Keratinocyte (primary cell): ENCODE measurements at regions not wholly inside any gene's neighbourhood (a gene's known extent, or its start where the extent isn't known, plus 50 kb on each side); places are given as distances from the start of the nearest gene placed in this dataset.

Experiments used
- DNase-seq: peaks from one replicate; pipeline ENCODE4 v3.0.0-alpha.2; 2011; ENCODE audit warnings: low read depth, missing footprints, low spot score
- FAIRE-seq: peaks from 2 replicates; lab custom pipeline; 2011; peaks lifted over from hg19 to GRCh38; lab: Jason Lieb, UNC
- H2AFZ ChIP-seq: 2 replicates; pipeline ENCODE4 v1.6.0; 2012; ENCODE audit warnings: low read length, control low read depth, inconsistent platforms; ENCODE audit not compliant: control insufficient read depth
- H3K27ac ChIP-seq: 2 replicates; pipeline ENCODE4 v1.5.1; 2011; ENCODE audit warnings: low read length; ENCODE audit not compliant: control insufficient read depth, insufficient read depth
- H3K27me3 ChIP-seq: 3 replicates; pipeline ENCODE4 v1.6.0; 2011; ENCODE audit warnings: low read length; ENCODE audit not compliant: control insufficient read depth, insufficient read depth; ENCODE audit errors: extremely low read depth
- H3K36me3 ChIP-seq, 2 experiments: 2 replicates in 1 of 2; 3 replicates in 1 of 2; pipeline ENCODE4 v1.5.1; 2011; ENCODE audit warnings: low read length in 2 of 2, mild to moderate bottlenecking in 1 of 2; ENCODE audit not compliant: control insufficient read depth in 2 of 2, insufficient read depth in 2 of 2; ENCODE audit errors: extremely low read depth in 1 of 2
- H3K4me1 ChIP-seq: 3 replicates; pipeline ENCODE4 v1.5.1; 2011; ENCODE audit warnings: low read length; ENCODE audit not compliant: control insufficient read depth, insufficient read depth; ENCODE audit errors: extremely low read depth
- H3K4me2 ChIP-seq: 3 replicates; pipeline ENCODE4 v1.6.0; 2011; ENCODE audit warnings: low read depth, low read length; ENCODE audit not compliant: control insufficient read depth, insufficient read depth; ENCODE audit errors: extremely low read depth
- H3K4me3 ChIP-seq, 3 experiments: fragments of 200-600 bp in 1 of 3; sonication (generic) in 1 of 3; 2 replicates in 2 of 3; 3 replicates in 1 of 3; pipeline ENCODE4 v1.5.1; 2011 to 2016; ENCODE audit warnings: low read length in 3 of 3, mild to moderate bottlenecking in 3 of 3, control low read depth in 2 of 3, inconsistent platforms in 1 of 3, low read depth in 1 of 3, mixed read lengths in 1 of 3, mixed run types in 1 of 3, moderate library complexity in 1 of 3; ENCODE audit not compliant: control insufficient read depth in 2 of 3, insufficient read depth in 2 of 3; ENCODE audit errors: extremely low read depth in 1 of 3
- H3K79me2 ChIP-seq: 2 replicates; pipeline ENCODE4 v1.6.0; 2012; ENCODE audit warnings: low read length; ENCODE audit not compliant: control insufficient read depth, insufficient read depth
- H3K9ac ChIP-seq: 3 replicates; pipeline ENCODE4 v1.6.0; 2011; ENCODE audit warnings: low read length; ENCODE audit not compliant: control insufficient read depth, insufficient read depth; ENCODE audit errors: extremely low read depth
- H3K9me1 ChIP-seq: 3 replicates; pipeline ENCODE4 v1.6.0; 2011; ENCODE audit warnings: low read length; ENCODE audit not compliant: control insufficient read depth, insufficient read depth; ENCODE audit errors: extremely low read depth
- H3K9me3 ChIP-seq: 2 replicates; pipeline ENCODE4 v1.5.1; 2012; ENCODE audit warnings: low read depth, low read length; ENCODE audit not compliant: control insufficient read depth
- H4K20me1 ChIP-seq: 3 replicates; pipeline ENCODE4 v1.6.0; 2011; ENCODE audit warnings: low read length; ENCODE audit not compliant: control insufficient read depth, insufficient read depth; ENCODE audit errors: extremely low read depth
- CTCF ChIP-seq, 3 experiments: IDR thresholded peaks in 1 of 3; conservative IDR thresholded peaks in 1 of 3; optimal IDR thresholded peaks in 1 of 3; 2 replicates in 2 of 3; 3 replicates in 1 of 3; pipeline versions ENCODE3 to v1.5.1; 2011; ENCODE audit warnings: low read length in 3 of 3, mild to moderate bottlenecking in 3 of 3, moderate library complexity in 2 of 3, control low read depth in 1 of 3, inconsistent platforms in 1 of 3; ENCODE audit not compliant: insufficient read depth in 2 of 3; ENCODE audit errors: extremely low read depth in 1 of 3
- EZH2 ChIP-seq: IDR thresholded peaks from one replicate; pipeline ENCODE4 v1.6.1; 2012; ENCODE audit warnings: inconsistent platforms, mild to moderate bottlenecking, low read length, moderate library complexity
- dilution Hi-C: fragments of 300-500 bp; cut with MboI; formaldehyde crosslinking; loops from one replicate; pipeline ENCODE4 v1.7.0; 2020; ENCODE audit warnings: low sequenced_read_pairs; ENCODE audit not compliant: extremely low pct_ligation_motif_present

GRCh38 chr6:84916704-84917103 is 152.3 kb upstream of the TBX18 start:
- FAIRE-seq = no peak
- no peak overlapping the region for H3K4me3 ChIP-seq
- no peaks in the 10 kb centered on the region for H3K79me2 ChIP-seq

GRCh38 chr6:84912472-84913322 is 148.3 kb upstream of the TBX18 start:
- dilution Hi-C loops = no loop called here
- no peak overlapping the region for H2AFZ ChIP-seq
- DNase-seq = no peak
- H3K4me1 ChIP-seq = no peaks in the 10 kb centered on the region
- H3K9ac ChIP-seq = no peak overlapping the region
- H3K36me3 ChIP-seq = no peaks in the 10 kb centered on the region
- H4K20me1 ChIP-seq = no peaks in the 10 kb centered on the region
- no peak overlapping the region for H3K27ac ChIP-seq
- H3K4me3 ChIP-seq = no peak overlapping the region
- FAIRE-seq = no peak
- no peak overlapping the region for H3K4me2 ChIP-seq
- no peaks in the 10 kb centered on the region for H3K27me3 ChIP-seq
- no peaks in the 10 kb centered on the region for H3K9me1 ChIP-seq
- no peak for TF ChIP-seq EZH2
- no peak for TF ChIP-seq CTCF (optimal IDR thresholded peaks at IDR 0.05 in 1 of 3, IDR thresholded peaks at IDR 0.05 in 1 of 3, conservative IDR thresholded peaks at IDR 0.05 in 1 of 3; ENCODE audit: extremely low read depth in 1 of 3, insufficient read depth in 2 of 3, low read length in 3 of 3)
- H3K79me2 ChIP-seq = no peaks in the 10 kb centered on the region
- H3K9me3 ChIP-seq = no peaks in the 10 kb centered on the region

More at GRCh38 chr6:84916704-84917103, 152.3 kb upstream of the TBX18 start:
- Histone ChIP-seq H3K36me3 (no peaks in the 10 kb centered on the region), H3K27ac (no peak overlapping the region), H3K27me3 (no peaks in the 10 kb centered on the region), H3K4me1 (no peaks in the 10 kb centered on the region), H3K4me2 (no peak overlapping the region), H3K9me1 (no peaks in the 10 kb centered on the region), H2AFZ (no peak overlapping the region), H3K9ac (no peak overlapping the region), H4K20me1 (no peaks in the 10 kb centered on the region), H3K9me3 (no peaks in the 10 kb centered on the region)
- TF ChIP-seq CTCF (optimal IDR thresholded peaks at IDR 0.05 in 1 of 3, IDR thresholded peaks at IDR 0.05 in 1 of 3, conservative IDR thresholded peaks at IDR 0.05 in 1 of 3; ENCODE audit: extremely low read depth in 1 of 3, insufficient read depth in 2 of 3, low read length in 3 of 3) (no peak), EZH2 (no peak)
- dilution Hi-C loops = no loop called here
- DNase-seq = no peak
